ENCODE measurements at regions not wholly inside any gene's neighbourhood (a gene's known extent, or its start where the extent isn't known, plus 50 kb on each side); places are given as distances from the start of the nearest gene placed in this dataset.

DNA sequence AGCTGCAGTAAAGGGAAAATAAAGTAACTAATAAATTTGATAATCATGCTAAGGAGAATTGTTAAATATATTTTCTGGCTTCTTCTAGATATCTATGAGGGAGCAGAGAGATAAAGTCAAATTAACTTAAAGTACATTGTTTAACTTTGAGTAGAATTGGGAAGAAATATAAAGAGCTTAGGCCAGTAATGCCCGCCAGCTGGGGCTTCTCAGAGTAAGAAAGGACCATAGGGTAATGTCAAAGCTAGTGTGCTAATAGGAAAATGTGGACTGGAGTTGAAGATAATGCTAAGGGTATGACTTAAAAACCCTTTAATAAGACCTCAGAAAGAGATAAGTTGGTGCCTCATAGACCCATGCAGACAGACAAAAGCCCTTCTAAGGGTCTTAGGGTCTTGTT is 411.6 kb upstream of the ANO3 start:
- DNase-seq (ENCODE audit: low read depth) = no peak
- no peak for TF ChIP-seq CTCF (IDR thresholded peaks at IDR 0.05; ENCODE audit: insufficient read depth, low read depth, low read length, missing control alignments)
- H3K4me3 ChIP-seq (ENCODE audit: low read length) = no peak overlapping the region

DNA sequence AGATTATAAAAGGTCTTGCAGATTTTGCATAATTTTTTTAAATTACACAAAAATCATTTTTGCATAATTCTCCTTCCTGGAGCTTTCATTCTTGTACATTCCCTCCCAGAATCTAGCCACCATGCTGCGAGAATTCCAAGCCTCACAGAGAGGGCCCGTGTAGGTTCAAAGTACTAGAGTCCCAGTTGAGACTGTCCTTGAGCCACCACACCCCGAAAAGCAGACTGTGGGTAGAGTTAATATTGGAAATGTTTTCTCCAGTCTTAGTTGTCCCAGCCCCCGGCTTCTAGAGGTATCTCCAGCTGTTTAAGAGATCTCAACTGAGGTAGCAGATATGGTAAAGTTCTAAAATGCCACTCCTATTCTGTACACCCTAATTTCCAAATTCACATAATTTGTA is 407.3 kb upstream of the ANO3 start:
- TF ChIP-seq CTCF (IDR thresholded peaks at IDR 0.05; ENCODE audit: insufficient read depth, low read depth, low read length, missing control alignments) = no peak
- no peak overlapping the region for H3K4me3 ChIP-seq (ENCODE audit: low read length)
- DNase-seq (ENCODE audit: low read depth) = no peak

DNA sequence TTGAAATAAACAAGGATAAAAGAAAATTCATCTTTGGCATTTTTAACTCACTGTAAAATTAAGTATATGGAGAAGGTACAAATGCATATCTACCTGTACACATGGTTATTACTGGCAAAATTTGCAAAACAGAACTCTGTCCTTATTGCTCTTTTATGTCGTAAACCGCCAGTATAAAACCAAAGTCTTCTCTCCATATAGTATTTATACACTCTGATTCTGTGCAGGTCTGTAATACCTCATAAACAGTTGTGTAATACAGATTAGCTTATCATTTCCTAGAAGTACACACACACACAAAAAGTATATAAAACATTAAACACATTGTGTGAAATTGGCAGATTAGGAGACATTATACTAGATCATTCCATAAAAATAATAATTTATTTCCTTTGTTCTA is 406.6 kb upstream of the ANO3 start:
- no peak for DNase-seq (ENCODE audit: low read depth)
- TF ChIP-seq CTCF (IDR thresholded peaks at IDR 0.05; ENCODE audit: insufficient read depth, low read depth, low read length, missing control alignments) = no peak
- no peak overlapping the region for H3K4me3 ChIP-seq (ENCODE audit: low read length)

GRCh38 chr11:25927411-25927953 is 404.4 kb upstream of the ANO3 start:
- no peak overlapping the region for H3K4me3 ChIP-seq (ENCODE audit: low read length)
- no peak for DNase-seq (ENCODE audit: low read depth)
- TF ChIP-seq CTCF (IDR thresholded peaks at IDR 0.05; ENCODE audit: insufficient read depth, low read depth, low read length, missing control alignments) = no peak

GRCh38 chr11:25928076-25928475 is 403.9 kb upstream of the ANO3 start:
- DNase-seq (ENCODE audit: low read depth) = no peak
- H3K4me3 ChIP-seq (ENCODE audit: low read length) = no peak overlapping the region
- TF ChIP-seq CTCF (IDR thresholded peaks at IDR 0.05; ENCODE audit: insufficient read depth, low read depth, low read length, missing control alignments) = no peak

DNA sequence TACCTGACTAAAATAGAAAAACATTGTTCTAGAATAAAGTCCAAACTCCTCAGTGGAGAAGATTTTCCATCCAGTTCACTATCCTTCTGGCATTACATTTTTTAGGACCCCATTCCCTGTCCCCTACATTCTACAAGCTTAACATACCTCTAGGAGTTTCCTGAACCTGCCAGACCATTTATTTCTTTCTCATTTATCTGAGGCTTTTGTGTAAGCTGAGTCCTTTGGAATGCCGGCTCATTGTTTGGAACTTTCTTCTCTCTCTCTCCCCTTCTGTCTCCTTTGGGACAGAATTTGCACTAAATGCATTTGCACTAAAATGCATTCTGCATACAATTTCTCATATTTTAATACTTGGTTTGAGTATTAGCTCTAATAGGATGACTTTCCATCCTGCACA is 393.0 kb upstream of the ANO3 start:
- no peak for DNase-seq (ENCODE audit: low read depth)
- no peak overlapping the region for H3K4me3 ChIP-seq (ENCODE audit: low read length)

More for the DNA sequence above, 393.0 kb upstream of the ANO3 start:
- no peak for TF ChIP-seq CTCF (IDR thresholded peaks at IDR 0.05; ENCODE audit: insufficient read depth, low read depth, low read length, missing control alignments)

All from epithelial cell of esophagus (primary cell).